ENCODE measurements at regions not wholly inside any gene's neighbourhood (a gene's known extent, or its start where the extent isn't known, plus 50 kb on each side); places are given as distances from the start of the nearest gene placed in this dataset.

DNA sequence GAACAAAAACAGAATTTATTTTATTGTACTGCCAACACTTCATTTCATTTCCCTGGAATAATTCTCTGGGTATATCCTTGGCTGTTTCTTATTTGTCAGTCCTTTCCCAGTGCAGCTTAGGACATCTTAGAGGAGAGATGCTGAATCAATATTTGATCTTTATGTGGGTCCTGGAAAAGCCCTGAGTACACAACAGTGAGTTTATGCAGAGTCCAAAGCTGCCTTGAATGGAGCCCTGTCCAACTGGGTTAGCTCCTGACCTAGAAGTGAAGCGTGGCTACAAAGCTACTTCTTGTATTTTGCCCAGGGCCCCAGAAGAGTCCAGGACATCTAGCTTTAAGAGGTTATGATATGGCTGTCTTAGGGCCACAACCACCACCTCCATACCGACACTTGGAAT, 378.0 kb upstream of the FAT3 start:
- DNase-seq (ENCODE audit: missing footprints) (no peak), ATAC-seq (no peak)
- intact Hi-C loops (cut with DNase I), result no loop called here

DNA sequence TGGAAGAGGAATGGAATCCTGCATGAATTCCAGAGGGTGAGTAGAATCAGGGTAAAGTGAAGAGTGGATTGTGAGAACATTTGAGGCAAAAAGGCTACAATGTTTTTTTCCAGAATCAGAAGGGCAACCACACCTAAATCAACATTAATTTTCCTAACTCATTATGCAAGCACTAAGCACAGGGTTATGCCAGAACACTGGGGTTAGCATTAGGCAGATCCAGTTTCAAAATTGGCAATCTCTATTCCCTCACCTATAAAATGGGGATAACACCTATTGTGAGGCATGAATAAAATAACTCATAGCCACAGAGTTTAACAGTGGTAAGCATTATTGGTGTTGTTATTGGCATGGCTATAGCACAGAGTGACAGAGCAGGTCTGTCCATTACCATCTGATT, 378.6 kb upstream of the FAT3 start:
- no peak for DNase-seq (ENCODE audit: missing footprints)
- ATAC-seq, result no peak
- intact Hi-C loops (cut with DNase I), result no loop called here

GRCh38 chr11:91840640-91841240, 383.9 kb upstream of the FAT3 start:
- DNase-seq (ENCODE audit: missing footprints) (no peak), ATAC-seq (no peak)
- intact Hi-C loops (cut with DNase I), result no loop called here

- no peak for DNase-seq (ENCODE audit: missing footprints)
- intact Hi-C loops (cut with DNase I), result no loop called here
- no peak for ATAC-seq
Observed at GRCh38 chr11:91837411-91838330, 386.9 kb upstream of the FAT3 start.

DNA sequence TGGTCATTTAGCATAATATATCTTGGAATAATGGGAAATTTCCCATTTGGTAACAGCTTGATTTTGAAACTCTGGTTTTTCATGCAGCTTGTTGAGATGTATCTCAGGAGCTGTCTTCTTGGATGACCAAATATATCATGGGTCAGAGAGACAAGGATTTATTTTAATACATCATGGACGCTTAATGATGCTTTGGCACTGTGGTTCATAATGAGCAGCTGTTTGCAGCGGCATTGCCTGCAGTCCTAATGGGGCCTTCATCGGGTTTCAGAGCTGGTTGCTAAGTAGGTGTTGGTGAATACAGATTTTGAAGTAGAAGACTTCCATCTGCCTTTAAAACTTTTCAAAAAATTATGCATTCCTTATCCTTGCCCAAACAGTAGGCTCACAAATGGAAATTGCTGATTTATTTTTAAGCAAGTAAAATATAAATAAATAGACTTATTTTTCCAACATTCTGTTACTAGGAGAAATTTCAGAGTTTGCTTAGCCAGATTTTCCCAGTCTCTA, 389.5 kb upstream of the FAT3 start:
- ATAC-seq, result no peak
- intact Hi-C loops (cut with DNase I), result no loop called here
- DNase-seq (ENCODE audit: missing footprints), result no peak

DNA sequence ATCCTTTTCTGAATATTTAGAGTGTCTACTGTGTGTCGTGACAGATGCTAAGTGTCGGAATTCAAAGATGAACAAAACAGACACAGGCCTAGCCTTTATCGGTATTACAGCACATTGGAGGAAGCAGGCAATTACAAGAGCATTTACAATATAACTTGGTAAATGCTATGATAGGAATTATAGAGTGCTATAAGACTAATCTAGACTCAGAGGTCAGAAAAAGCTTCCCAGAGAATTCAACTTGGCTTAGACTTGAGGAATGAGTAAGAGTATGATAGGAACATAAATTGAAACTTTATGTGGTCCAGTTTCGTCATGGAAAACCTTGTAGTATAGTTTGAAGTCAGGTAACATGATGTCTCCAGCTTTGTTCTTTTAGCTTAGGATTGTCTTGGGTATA, 395.7 kb upstream of the FAT3 start:
- DNase-seq (ENCODE audit: missing footprints) (no peak), ATAC-seq (no peak)
- intact Hi-C loops (cut with DNase I), result no loop called here

GRCh38 chr11:91825777-91826176, 398.8 kb upstream of the FAT3 start:
- ATAC-seq (no peak), DNase-seq (ENCODE audit: missing footprints) (no peak)
- intact Hi-C loops (cut with DNase I), result no loop called here

DNA sequence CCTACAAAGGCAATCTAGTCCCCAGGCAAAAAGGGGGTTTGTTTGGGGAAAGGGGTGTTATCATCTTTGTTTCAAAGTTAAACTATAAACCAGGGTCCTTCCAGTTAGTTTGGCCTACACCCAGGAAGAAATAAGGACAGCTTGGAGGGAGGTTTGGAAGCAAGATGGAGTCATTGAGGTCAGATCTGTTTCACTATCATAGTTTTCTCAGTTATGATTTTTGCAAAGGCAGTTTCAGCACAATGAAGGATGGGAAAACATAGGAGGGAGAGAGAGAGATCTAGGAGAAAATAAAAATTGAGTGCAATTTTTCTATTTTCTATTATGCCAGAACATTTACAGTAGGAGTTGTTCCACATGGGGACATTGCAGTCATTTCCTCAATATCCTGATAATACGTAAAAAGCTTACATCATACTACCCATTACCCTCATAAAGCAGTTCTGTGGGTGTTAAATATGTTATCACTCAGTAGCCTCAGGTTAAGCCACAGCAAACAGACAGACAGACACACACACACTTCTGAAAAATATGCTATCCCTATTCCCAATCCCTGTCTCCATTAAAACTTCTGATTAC, 401.3 kb upstream of the FAT3 start:
- DNase-seq (ENCODE audit: missing footprints), result no peak
- no peak for ATAC-seq
- intact Hi-C loops (cut with DNase I), result no loop called here

DNA sequence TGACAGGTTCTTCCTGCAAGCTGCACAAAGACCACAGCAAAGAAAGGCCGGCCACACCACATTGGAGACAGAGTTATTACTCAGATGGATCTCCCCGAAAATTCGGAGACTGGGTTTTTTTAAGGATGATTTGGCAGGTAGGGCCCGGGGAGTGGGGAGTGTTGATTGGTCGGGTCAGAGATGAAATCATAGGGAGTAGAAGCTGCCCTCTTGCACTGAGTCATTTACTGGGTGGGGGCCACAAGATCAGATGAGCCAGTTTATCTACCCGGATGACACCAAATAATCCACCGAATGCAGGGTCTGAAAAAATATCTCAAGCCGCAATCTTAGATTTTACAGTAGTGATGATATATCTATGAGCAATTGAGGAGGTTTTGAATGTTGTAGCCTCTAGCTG, 401.8 kb upstream of the FAT3 start:
- intact Hi-C loops (cut with DNase I), result no loop called here
- DNase-seq (ENCODE audit: missing footprints), result no peak
- ATAC-seq, result no peak

- intact Hi-C loops (cut with DNase I), result no loop called here
- no peak for DNase-seq (ENCODE audit: missing footprints)
- ATAC-seq, result no peak
Observed at GRCh38 chr11:91820709-91821108, 403.9 kb upstream of the FAT3 start.

DNA sequence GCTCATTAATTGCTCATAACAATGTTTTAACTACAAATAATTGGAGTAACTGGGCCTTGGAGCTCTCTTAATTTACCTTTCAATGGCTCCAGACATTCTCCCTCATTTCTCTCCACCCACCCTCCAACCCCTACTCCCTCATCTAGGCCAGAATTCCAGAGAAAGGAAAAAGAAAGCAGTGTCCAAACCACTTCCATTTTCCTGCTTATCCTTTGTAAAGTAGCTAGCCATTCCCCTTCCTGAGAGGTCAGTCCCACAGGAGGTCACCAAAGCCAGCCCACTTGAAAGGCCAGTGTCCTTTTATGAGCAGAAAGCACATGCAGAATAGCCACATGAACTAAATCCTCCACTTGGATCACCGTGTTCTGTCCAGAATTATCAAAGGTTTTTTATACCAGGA, 404.8 kb upstream of the FAT3 start:
- intact Hi-C loops (cut with DNase I), result no loop called here
- ATAC-seq (no peak), DNase-seq (ENCODE audit: missing footprints) (no peak)

DNA sequence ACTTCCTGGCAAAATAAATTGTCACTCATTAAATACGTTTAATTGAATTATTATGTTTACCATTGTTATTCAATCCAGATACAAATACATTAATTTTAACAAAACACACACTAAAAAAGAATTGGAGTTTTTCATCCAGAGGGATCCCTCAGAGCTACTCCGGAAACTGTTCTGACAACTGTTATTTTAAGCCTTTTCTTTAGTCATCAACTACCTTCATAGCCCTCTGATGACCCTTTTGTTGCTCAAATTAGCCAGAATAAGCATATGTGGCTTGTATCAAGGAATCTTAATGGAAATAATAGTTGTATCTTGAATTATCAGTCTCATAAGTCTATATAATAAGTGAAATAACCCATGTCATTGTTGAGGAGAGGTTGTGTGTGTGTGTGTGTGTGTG, 405.4 kb upstream of the FAT3 start:
- no peak for DNase-seq (ENCODE audit: missing footprints)
- intact Hi-C loops (cut with DNase I), result no loop called here
- ATAC-seq, result no peak

DNA sequence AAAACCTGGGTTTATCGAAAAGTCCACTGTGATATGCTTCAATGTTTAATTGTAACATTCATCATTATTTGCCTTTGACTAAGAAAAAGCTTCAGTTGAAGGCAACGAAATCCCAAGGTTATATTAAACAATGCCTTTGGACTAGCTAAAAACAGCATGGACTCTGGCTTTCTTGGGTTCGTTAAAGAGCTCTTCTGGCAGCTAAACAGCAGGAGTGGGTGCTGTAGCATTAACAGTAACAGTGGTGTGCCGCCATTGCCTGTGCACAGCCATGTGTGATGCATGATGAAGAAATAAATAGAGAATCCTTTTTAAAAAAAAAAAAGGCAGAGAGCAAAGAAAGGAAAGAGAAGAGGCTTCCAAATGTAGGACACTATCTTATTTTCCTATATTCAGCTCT, 406.6 kb upstream of the FAT3 start:
- ATAC-seq, result no peak
- intact Hi-C loops (cut with DNase I), result no loop called here
- DNase-seq (ENCODE audit: missing footprints), result no peak

- ATAC-seq (no peak), DNase-seq (ENCODE audit: missing footprints) (no peak)
- intact Hi-C loops (cut with DNase I), result no loop called here
Observed at GRCh38 chr11:91813263-91813662, 411.4 kb upstream of the FAT3 start.

DNA sequence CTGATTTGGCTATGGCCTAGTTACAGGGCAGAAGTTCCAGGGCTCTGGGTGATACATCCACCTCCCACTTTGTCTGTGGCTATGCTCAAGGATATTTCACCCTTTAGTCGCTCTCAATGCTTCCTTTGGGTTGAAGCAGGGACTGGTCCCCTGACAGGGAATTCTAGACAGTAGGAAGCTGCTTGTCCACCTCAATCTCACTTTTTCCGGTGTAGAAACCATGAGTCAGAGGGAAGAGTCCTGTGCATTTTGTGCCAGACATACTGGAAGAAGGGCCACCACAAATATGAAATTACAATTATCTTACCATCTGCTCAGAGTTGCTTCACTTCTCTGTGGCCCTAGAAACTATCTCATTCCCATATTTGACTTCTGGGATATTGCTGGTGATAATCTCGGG, 413.7 kb upstream of the FAT3 start:
- intact Hi-C loops (cut with DNase I), result no loop called here
- ATAC-seq, result no peak
- DNase-seq (ENCODE audit: missing footprints), result no peak

- no peak for ATAC-seq
- intact Hi-C loops (cut with DNase I), result no loop called here
- DNase-seq (ENCODE audit: missing footprints), result no peak
Observed at GRCh38 chr11:91805293-91805692, 419.3 kb upstream of the FAT3 start.

DNA sequence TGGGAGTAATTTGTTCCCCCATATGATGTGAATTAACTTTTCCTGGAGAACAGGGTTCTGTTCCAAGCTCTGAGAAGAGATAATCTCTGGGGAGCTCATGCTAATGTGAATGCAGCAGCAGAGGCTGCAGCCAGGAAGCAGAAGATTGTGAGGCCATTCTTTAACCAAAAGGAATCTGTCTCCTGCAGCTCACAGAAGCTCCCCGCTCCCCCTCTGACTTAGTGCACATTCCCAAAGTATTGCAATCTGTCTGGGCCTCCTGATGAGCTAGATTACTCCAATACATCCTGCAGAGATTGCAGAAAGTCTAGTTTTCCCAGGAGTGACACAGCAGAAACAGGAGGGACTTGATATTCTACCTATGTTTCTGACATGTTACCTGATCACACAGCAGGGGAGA, 420.6 kb upstream of the FAT3 start:
- ATAC-seq (no peak), DNase-seq (ENCODE audit: missing footprints) (no peak)
- intact Hi-C loops (cut with DNase I), result no loop called here

- DNase-seq (ENCODE audit: missing footprints), result no peak
- ATAC-seq, result no peak
- intact Hi-C loops (cut with DNase I), result no loop called here
Observed at GRCh38 chr11:91802475-91802874, 422.1 kb upstream of the FAT3 start.

DNA sequence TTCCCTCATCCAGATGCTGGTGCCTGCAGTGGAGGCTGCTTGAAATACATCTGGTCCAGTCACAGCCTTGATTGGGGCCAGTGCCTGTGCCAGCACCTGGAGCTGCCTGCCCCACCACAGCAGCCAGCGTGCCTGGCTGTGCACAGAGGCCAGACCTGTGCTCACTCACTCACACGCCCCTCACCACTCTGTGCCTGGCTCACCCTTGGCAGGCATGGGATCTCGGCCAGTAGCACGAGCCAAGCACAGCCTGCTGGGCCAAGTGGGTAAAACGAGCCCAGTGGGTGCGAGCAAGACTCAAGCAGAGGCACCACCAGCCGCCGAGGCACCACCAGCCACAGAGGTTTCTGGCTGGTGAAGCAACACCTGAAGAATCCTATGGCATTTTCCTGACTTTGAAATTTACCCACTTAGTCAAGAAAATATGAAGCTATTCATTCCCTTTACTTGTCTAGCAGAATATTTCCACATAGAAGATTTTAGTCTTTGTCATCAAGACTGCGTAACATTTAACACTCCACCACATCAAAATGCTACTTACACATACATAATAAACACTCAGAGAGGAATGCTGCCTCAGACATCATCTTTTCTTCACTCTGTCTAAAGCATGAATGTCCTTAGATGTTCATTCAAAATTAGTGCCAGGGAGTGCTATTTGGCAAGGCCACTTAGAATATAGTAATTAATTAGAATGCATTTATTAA, 424.3 kb upstream of the FAT3 start:
- intact Hi-C loops (cut with DNase I), result no loop called here
- ATAC-seq (peak; percentile 72), DNase-seq (ENCODE audit: missing footprints) (peak; percentile 65)

DNA sequence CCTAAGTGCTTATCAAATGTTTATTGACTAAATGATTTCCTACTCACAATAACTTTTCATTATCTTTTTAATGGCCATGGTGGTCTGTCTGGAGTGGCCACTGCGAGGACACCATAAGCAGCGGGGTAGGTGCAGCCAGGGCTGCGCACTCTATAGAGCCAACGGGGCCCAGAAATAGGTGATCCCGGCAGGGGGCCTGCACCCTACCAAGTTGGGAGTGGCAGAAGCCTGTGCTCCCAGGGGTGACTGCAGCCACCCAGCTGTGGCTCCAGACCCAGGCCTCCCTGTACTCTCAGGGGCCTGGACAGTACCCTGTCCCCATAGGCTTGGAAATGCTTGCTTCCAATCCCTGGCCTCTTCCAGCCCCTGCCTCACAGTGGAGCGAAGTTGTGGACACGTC, 426.4 kb upstream of the FAT3 start:
- ATAC-seq, result no peak
- DNase-seq (ENCODE audit: missing footprints), result peak; percentile 61
- intact Hi-C loops (cut with DNase I), result no loop called here
